Inflammatory macrophage (primary cell): ENCODE measurements at regions not wholly inside any gene's neighbourhood (a gene's known extent, or its start where the extent isn't known, plus 50 kb on each side); places are given as distances from the start of the nearest gene placed in this dataset.
A peak's percentile ranks its signal among the peaks of the same experiment; 100 is the strongest.
"Not testable (repeated sequence)": the region's sequence is repeated elsewhere in the genome, so short reads cannot be mapped to it uniquely, and the experiment has no call there.

Experiments used
- DNase-seq, 2 donors: peaks; one replicate each; pipeline ENCODE4 v3.0.0-alpha.2; 2020 to 2022

- DNase-seq: not testable (repeated sequence)
Measured at GRCh38 chr12:124070394-124071074, 97.5 kb downstream of the ZNF664 start.

GRCh38 chr12:124071075-124071443 is 98.0 kb downstream of the ZNF664 start:
- no peak for DNase-seq

GRCh38 chr12:124073356-124074035 is 100.5 kb downstream of the ZNF664 start:
- DNase-seq: peak in 1 of 2 donors; percentile 9

- no peak for DNase-seq
Measured at GRCh38 chr12:124075841-124076240, 102.8 kb downstream of the ZNF664 start.

- DNase-seq: no peak
Measured at GRCh38 chr12:124077701-124078100, 104.7 kb downstream of the ZNF664 start.

- DNase-seq: no peak
Measured at GRCh38 chr12:124078800-124079199, 105.8 kb downstream of the ZNF664 start.

GRCh38 chr12:124080649-124081048 is 107.6 kb downstream of the ZNF664 start:
- DNase-seq: no peak

GRCh38 chr12:124082012-124082411 is 109.0 kb downstream of the ZNF664 start:
- DNase-seq: no peak

GRCh38 chr12:124082687-124083086 is 109.7 kb downstream of the ZNF664 start:
- DNase-seq: no peak

GRCh38 chr12:124083708-124084107 is 110.7 kb downstream of the ZNF664 start:
- no peak for DNase-seq

- DNase-seq: no peak
Measured at GRCh38 chr12:124085419-124086296, 112.6 kb downstream of the ZNF664 start.

- DNase-seq: no peak
Measured at GRCh38 chr12:124086299-124086898, 113.4 kb downstream of the ZNF664 start.

- DNase-seq: no peak
Measured at GRCh38 chr12:124087266-124088051, 114.4 kb downstream of the ZNF664 start.

GRCh38 chr12:124088217-124088907 is 115.3 kb downstream of the ZNF664 start:
- no peak for DNase-seq

GRCh38 chr12:124089181-124089914 is 116.3 kb downstream of the ZNF664 start:
- not testable (repeated sequence) for DNase-seq

GRCh38 chr12:124091835-124092234 is 118.8 kb downstream of the ZNF664 start:
- no peak for DNase-seq

GRCh38 chr12:124092532-124092931 is 119.5 kb downstream of the ZNF664 start:
- DNase-seq: not testable (repeated sequence)

- no peak for DNase-seq
Measured at GRCh38 chr12:124093297-124093696, 120.3 kb downstream of the ZNF664 start.

GRCh38 chr12:124094188-124094587 is 121.2 kb downstream of the ZNF664 start:
- DNase-seq: no peak

GRCh38 chr12:124094733-124095132 is 121.7 kb downstream of the ZNF664 start:
- DNase-seq: no peak

GRCh38 chr12:124096109-124096508 is 123.1 kb downstream of the ZNF664 start:
- no peak for DNase-seq
